HG03442 (cell line): ENCODE measurements at regions not wholly inside any gene's neighbourhood (a gene's known extent, or its start where the extent isn't known, plus 50 kb on each side); places are given as distances from the start of the nearest gene placed in this dataset.

ENCODE experiments used
- ATAC-seq: cut with Tn5 transposase; IDR thresholded peaks from one replicate; pipeline ENCODE4 v1.9.1; 2021; ENCODE audit warnings: mild to moderate bottlenecking, moderate library complexity; ENCODE audit not compliant: unreplicated experiment

DNA sequence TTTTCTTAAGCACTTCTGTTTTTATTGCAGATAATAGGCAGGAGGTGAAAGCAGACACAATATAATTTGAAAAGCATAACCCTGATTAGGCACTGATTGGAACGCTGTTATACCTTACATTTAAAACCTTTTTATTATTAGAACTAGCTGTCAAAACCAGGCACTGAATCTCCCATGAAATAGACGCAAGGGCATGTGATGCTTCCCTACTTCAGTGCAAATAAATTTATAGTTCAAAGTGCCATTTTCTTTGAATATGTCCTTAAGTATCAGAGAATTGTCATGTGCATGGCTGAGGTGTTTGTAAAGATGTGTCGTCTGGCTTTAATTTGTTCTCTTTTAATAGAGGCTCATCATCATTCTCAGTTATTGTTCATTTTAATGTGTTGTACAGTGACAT, 386.0 kb downstream of the NR2F2 start:
- no peak for ATAC-seq

DNA sequence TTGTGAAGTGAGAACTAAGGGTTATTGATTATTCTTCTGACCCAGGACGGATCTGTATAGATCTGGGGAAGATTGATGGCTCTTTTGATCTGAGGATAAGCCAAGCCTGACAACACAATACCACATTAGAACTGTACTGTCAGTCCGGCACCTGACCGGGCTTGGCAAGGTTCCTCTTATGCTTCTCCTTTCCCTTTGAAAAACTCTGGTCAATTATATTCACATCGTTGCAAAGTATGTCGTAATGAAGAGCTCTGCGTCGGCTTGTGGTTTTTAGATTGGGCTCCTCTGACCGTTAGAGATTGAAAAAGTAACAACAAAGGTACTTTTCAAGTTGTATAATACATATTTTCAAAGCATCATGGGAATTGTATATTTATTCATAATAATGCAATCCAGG, 389.8 kb downstream of the NR2F2 start:
- ATAC-seq: no peak

DNA sequence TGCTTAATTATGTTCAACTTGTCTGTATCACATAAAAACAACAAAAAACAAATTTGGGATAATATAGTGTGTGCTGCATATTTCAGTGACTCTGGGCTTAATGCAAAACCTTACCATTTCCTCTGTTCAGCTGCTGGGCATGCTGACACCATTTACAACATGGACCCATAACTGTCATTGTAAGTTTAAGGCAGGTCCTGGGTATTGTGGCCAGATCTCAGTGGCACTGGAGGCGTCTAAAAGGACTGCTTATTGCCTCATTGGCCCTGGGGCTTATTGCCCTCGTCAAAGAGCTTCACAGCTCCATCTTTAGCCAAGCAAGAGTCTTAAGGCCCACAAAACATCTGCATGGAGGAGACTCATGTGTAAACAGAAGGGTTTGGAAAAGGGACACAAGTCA, 390.2 kb downstream of the NR2F2 start:
- no peak for ATAC-seq

DNA sequence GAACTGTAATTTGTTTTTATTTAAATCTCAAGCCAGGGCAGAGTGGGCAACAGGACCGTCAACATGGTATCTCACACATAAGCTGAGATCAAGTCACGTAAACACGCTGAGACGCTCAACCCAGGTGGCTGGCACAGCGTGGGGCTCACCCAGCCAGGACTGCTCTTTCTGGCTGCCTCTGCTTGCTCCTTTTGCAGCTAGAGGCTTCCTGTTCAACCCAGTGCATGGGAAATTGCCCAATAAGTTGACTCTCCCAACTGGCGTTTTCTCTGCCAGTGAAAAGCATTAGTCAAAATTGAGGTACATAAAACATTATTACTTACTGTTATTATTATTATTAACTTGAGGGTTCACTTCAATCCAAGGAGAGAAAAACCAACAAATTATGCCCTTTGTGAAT, 398.1 kb downstream of the NR2F2 start:
- no peak for ATAC-seq

- ATAC-seq: no peak
These were observed 402.2 kb downstream of the NR2F2 start for GRCh38 chr15:96732704-96733103.

DNA sequence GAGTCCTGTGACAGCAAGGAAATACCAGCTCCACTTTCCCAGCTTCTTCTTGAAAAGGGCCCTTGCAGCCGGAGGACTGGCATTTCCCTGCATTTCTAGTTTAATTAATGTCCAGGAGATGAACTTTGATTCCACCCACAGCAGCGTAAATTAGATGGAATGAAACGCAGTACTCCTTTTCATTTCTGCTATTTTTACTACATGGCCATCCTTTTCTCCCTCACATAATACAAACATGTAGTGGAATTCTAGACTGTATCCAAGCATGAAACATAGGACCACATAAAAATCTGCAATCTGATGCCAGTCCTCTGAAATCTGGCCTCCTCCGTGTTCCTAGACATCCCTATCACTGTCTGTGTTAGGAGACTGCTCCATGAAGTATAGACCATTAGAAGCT, 403.2 kb downstream of the NR2F2 start:
- ATAC-seq: no peak

- ATAC-seq: no peak
These were observed 405.2 kb downstream of the NR2F2 start for GRCh38 chr15:96735632-96736240.

DNA sequence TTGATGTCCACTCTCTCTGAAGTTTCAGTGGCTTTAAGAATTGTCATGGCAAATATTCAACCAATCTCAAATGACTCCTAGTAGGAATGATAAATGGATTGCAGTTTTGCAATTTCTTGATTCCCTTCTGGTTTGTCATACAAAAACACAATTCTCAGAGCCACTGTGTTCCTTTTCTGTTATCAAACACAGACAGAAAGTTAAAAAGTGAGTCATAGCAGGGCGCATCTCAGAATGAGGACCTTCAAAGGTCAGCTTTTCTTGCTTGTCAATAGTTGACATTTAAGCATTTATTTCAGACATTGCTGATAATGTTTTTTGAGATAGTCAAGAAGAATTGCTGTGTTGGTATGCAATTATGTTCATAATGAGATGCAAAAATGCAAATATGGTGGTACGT, 405.9 kb downstream of the NR2F2 start:
- ATAC-seq: no peak

GRCh38 chr15:96737408-96737807, 406.9 kb downstream of the NR2F2 start:
- no peak for ATAC-seq

- no peak for ATAC-seq
These were observed 416.2 kb downstream of the NR2F2 start for GRCh38 chr15:96746665-96747064.

- ATAC-seq: no peak
These were observed 416.8 kb downstream of the NR2F2 start for GRCh38 chr15:96747291-96747690.

DNA sequence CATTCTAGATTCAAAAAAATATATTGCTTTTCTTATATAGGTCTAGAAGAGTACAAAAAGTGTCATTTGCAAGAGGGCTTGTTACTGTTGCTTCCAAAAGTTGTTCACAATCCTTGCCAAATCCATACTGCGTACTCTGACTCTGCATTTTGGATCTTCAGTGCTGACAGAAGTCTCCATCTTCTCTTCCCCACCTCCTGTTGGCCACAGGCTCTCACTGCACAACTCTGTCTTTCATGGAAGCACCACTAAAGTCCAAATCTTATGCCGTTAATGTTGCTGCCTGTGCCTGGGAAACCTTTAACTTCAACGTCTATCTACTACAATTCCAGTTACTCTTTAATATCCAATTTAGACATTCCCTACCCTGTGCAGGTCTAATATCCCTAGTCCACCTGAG, 419.9 kb downstream of the NR2F2 start:
- ATAC-seq: no peak

DNA sequence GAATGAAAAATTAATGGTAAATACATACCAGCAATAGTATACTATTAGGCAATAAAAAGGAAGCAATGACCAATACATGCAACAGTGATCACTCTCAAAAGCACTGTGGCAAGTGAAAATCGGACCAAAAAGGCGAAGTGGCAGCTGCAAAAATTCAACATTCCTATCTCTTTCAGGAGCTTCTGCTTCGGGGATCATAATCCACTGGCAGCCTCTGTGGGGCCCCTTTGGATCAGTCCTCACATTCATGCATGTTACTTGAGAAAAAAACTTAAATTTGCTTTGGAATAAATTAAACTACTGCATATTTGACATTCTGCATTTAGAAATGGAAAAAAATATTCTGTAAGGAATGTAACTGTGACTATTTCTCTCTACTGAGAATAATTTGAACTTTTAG, 425.6 kb downstream of the NR2F2 start:
- ATAC-seq: no peak

DNA sequence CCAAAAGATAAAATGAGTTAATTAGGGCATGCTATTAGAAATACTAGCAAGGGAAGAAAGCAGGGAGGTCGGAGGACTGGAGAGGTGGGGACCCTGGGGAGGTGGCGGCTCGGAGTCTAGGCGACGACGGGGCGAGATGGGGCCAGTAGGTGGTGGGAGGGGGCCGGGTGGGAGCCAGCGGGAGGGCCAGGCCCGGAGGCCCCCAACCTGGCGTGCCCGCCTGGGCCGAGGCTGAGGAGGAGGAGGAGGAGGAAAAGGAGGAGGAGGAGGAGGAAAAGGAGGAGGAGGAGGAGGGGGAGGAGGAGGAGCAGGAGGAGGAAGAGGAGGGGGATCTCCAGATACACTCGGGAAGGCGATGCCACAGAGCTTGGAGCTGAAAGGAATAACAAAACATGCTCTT, 426.2 kb downstream of the NR2F2 start:
- ATAC-seq: no peak

- ATAC-seq: no peak
These were observed 432.1 kb downstream of the NR2F2 start for GRCh38 chr15:96762566-96762965.

GRCh38 chr15:96764501-96764900, 434.0 kb downstream of the NR2F2 start:
- no peak for ATAC-seq

- no peak for ATAC-seq
These were observed 434.4 kb downstream of the NR2F2 start for GRCh38 chr15:96764946-96765345.

DNA sequence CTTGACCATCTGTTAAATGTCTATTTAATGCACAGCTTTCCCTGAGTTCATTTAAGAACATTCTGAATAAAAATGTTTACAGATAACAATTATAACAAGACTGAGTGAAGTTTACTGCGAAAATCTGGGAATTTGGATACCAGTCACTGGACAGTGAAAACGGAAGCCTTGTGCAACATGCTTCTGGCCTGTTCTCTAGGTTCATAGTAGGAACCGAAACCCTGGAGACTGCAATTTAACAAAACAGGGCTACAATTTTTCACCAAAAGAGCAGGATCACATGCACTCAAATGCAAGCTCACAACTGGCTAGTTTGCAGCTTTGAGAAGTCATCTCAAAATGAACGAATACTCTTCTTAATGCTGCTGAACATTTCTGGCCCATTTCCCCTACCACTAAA, 435.9 kb downstream of the NR2F2 start:
- no peak for ATAC-seq

DNA sequence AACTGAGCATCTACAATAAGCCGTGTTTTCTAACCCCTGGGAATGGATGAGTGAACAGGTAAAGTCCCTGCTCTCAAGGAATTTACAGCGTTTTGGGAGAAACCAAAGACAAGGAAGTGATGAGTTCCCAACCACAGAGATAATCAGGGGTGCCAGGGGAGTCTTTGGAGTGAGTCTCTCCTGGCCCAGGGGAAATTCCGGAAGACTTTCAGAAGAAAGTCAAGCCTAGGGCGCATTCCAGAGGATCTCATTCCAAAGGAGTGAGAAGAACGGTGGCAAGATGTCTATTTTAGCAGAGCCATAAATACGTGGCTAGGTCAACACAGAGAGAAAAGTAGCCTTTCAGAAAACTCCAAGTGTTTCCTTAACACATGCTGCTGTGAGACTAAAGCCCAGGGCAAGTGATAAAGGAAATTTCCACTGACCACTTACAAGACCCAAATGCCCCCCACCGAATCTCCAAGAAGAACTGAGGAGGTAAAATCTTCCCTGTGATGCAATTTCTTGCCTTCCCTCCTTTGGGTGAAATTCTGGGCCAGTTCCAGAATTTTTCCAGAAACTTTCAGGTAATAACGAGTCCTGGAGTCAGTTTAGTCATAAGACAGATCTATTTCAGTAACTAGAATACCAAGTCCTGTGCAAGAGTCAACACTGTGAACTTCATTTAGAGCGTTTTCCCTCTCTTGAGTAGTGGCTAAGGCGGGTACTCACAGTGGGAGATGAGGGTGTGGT, 437.4 kb downstream of the NR2F2 start:
- no peak for ATAC-seq

- ATAC-seq: no peak
These were observed 437.9 kb downstream of the NR2F2 start for GRCh38 chr15:96768435-96768789.

- ATAC-seq: no peak
These were observed 440.5 kb downstream of the NR2F2 start for GRCh38 chr15:96771035-96771434.

GRCh38 chr15:96774216-96774615, 443.7 kb downstream of the NR2F2 start:
- ATAC-seq: no peak

DNA sequence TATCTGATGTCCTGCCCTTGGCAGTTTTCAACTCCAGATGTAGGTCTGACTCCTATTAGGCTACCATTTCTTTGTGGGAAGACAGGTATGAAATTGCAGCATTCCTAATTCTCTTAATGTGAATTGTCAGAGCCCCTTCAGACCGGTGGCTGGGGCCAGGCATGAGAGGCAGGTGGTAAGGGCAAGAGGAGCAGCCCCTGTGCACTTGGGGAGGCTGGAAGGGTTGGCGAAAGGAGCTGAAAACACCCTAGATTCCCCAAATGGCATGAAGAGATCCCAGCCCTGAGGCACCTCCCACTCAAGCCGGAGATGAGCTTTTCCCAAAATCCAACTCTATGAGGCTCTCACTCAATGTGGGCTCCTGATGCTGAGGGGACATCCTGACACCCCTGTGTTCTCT, 453.2 kb downstream of the NR2F2 start:
- ATAC-seq: no peak
